NCI-H345 treated with DMSO at 0.1 percent for 48 hours (cell line): ENCODE measurements at regions not wholly inside any gene's neighbourhood (a gene's known extent, or its start where the extent isn't known, plus 50 kb on each side); places are given as distances from the start of the nearest gene placed in this dataset.
"Not testable (repeated sequence)": the region's sequence is repeated elsewhere in the genome, so short reads cannot be mapped to it uniquely, and the experiment has no call there.

ENCODE experiments used
- DNase-seq: peaks from one replicate; lab custom pipeline; 2025; ENCODE audit not compliant: unreplicated experiment; lab: John Stamatoyannopoulos, UW

- DNase-seq = no peak
These were observed 78.7 kb upstream of the PNPT1 start for GRCh38 chr2:55772109-55772980.

GRCh38 chr2:55771612-55772011 lies 78.0 kb upstream of the PNPT1 start:
- peak; percentile 5 for DNase-seq

GRCh38 chr2:55768991-55769390 lies 75.3 kb upstream of the PNPT1 start:
- DNase-seq = no peak

DNA sequence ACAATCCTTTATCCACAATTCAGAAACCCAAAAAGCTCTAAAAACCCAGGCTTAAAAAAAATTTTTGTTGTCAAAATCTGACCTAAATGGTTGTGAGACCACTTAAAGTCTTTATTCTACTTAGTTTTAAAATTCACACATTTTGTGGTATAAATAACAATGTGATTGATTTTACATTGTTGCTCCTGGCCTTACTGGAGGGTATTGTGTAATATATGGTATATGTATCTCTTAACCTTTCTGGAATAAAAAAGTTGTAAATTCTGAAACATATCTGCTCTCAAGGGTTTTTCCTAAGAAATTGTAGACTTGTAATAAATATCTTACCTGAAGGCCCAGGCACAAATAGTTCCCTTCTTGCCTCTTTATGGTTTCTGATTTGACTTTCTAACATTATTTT lies 73.3 kb upstream of the PNPT1 start:
- no peak for DNase-seq

DNA sequence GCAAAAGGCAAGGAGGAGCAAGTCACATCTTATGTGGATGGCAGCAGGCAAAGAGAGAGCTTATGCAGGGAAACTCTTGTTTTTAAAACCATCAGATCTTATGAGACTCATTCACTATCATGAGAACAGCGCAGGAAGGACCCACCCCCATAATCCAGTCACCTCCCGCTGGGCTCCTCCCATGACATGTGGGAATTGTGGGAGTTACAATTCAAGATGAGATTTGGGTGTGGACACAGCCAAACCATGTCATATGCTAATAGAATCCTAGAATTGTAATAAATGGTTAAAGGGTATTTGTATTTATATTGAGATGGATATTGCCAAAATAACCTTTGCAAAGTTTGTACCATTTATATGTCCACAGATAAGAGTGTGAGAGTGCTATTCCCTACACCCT lies 72.1 kb upstream of the PNPT1 start:
- not testable (repeated sequence) for DNase-seq

DNA sequence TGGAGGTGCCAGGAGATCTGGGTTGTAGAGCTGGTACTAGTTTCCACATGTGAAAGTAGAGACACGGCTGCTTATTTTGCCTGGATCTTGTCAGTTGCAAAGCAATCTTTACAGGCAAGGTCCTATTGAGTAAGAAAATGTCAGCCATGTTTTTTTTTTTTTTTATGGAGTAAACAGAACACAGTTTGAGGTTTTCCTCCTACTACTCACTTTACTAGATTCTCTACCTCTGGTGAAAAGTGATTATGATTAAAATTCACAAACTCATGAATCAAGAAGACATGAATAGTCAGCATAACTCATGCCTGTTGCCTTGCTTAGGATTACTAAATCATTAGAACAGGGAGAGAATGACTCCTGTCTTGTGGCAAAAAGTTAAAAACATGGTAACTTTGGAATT lies 70.1 kb upstream of the PNPT1 start:
- no peak for DNase-seq

GRCh38 chr2:55761526-55761925 lies 67.9 kb upstream of the PNPT1 start:
- DNase-seq = no peak

- DNase-seq = no peak
These were observed 67.4 kb upstream of the PNPT1 start for GRCh38 chr2:55761024-55761423.

DNA sequence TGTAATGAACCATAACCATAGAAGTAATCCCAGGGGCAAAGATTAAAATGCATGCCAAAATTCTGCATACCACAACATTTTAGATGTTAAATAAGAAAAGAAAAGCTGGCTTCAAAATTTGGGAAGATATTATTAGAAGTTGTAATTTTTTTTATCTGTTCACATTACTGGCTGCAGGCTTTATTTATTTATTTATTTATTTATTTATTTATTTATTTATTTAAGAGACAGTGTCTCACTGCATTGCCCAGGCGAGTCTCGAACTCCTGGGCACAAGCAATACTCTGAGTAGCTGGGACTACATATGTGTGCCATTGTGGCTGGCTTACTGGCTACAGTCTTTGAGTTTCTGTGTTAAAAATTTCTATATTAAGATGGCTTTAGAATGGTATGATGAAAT lies 66.5 kb upstream of the PNPT1 start:
- DNase-seq = no peak

DNA sequence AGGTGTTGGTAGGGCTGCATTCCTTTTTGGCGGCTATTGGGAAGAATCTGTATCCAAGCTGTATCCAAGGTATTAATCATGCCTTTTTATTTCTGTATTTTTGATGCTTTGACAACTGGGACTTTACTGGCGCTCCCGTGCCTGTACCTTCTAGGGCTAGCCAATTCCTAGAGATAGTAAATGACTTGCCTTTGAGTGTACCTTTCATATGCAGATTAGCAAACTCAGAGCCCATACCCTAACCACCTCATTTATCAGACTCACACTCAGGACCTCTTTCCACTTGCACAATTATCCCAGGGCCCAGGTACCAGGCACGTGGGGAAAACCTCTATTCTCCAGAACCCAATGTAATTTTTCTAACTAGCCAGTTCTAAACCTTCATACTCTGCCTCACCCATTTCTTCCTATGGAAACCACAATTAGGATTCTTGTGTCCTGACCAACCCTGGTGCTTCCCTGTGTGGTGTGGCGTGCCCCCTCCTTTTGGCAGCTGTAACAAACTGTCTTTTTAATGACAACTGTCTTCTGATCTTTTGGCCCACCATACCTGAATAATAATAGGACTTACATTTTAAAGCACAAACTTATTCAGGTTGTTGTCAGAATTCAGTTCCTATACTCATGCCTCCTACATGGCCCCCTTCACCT lies 65.8 kb upstream of the PNPT1 start:
- no peak for DNase-seq

DNA sequence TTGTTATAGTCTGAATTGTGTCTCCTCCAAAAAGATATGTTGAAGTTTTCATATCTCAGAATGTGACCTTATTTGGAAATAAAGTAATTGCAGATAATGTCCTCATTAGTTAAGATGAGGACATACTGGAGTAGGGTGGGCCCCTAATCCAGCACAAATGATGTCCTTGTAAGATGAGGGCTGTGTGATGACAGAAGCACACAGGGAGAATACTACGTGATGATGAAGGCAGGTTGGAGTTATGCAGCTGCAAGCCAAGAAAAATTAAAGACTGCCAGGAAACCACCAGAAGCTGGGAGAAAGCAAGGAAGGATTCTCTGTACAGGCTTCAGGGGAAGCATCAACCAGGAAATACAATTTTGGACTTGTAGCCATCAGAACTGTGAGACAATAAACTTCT lies 58.3 kb upstream of the PNPT1 start:
- DNase-seq = no peak

GRCh38 chr2:55743583-55743982 lies 49.9 kb upstream of the PNPT1 start:
- no peak for DNase-seq
